Immature natural killer cell (primary cell): ENCODE measurements at regions not wholly inside any gene's neighbourhood (a gene's known extent, or its start where the extent isn't known, plus 50 kb on each side); places are given as distances from the start of the nearest gene placed in this dataset.
A peak's percentile ranks its signal among the peaks of the same experiment; 100 is the strongest.

Experiments used
- DNase-seq, 3 donors: peaks; one replicate each; pipeline ENCODE4 v3.0.0; 2022; ENCODE audit warnings: mixed read lengths in 1 of 3
- H3K27ac Mint-ChIP-seq, 6 donors: one replicate each; pipeline ENCODE4 v1.8.0; 2020; ENCODE audit warnings: mixed read lengths in 6 of 6, mild to moderate bottlenecking in 5 of 6, inconsistent platforms in 4 of 6, moderate library complexity in 3 of 6
- H3K27me3 Mint-ChIP-seq, 3 donors: one replicate each; pipeline ENCODE4 v1.8.0; 2020 to 2021; ENCODE audit warnings: low read depth in 3 of 3, mild to moderate bottlenecking in 3 of 3, mixed read lengths in 3 of 3, moderate library complexity in 3 of 3, inconsistent platforms in 1 of 3
- H3K36me3 Mint-ChIP-seq, 3 donors: one replicate each; pipeline ENCODE4 v1.8.0; 2020; ENCODE audit warnings: mixed read lengths in 3 of 3, inconsistent platforms in 2 of 3, mild to moderate bottlenecking in 2 of 3
- H3K4me1 Mint-ChIP-seq, 2 donors: one replicate each; pipeline ENCODE4 v1.8.0; 2020; ENCODE audit warnings: inconsistent platforms in 2 of 2, mild to moderate bottlenecking in 2 of 2, mixed read lengths in 2 of 2, moderate library complexity in 1 of 2
- H3K4me3 Mint-ChIP-seq, 5 donors: one replicate each; pipeline ENCODE4 v1.8.0; 2020; ENCODE audit warnings: mild to moderate bottlenecking in 5 of 5, mixed read lengths in 5 of 5, inconsistent platforms in 3 of 5, moderate library complexity in 3 of 5
- H3K9me3 Mint-ChIP-seq, 6 donors: one replicate each; pipeline ENCODE4 v1.8.0; 2020; ENCODE audit warnings: mild to moderate bottlenecking in 6 of 6, mixed read lengths in 6 of 6, inconsistent platforms in 4 of 6, moderate library complexity in 3 of 6

- Mint-ChIP-seq H3K4me3 (no peak overlapping the region), H3K36me3 (no peaks in the 10 kb centered on the region), H3K9me3 (no peaks in the 10 kb centered on the region), H3K27me3 (peaks cover 13 to 20% (median 13%) of the 10 kb centered on the region in 3 donors), H3K27ac (no peak overlapping the region), H3K4me1 (peaks cover 29 to 41% of the 10 kb centered on the region in 2 donors)
- DNase-seq = no peak
Observed at GRCh38 chr3:194277104-194277785, 73.9 kb downstream of the CPN2 start.

- DNase-seq = no peak
- no peak overlapping the region for H3K4me3 Mint-ChIP-seq
- H3K4me1 Mint-ChIP-seq = peaks cover 29 to 41% of the 10 kb centered on the region in 2 donors
- no peaks in the 10 kb centered on the region for H3K36me3 Mint-ChIP-seq
- H3K27ac Mint-ChIP-seq = peak overlapping the region in 1 of 6 donors; percentile 53
- peaks cover 13 to 20% (median 13%) of the 10 kb centered on the region in 3 donors for H3K27me3 Mint-ChIP-seq
- H3K9me3 Mint-ChIP-seq = no peaks in the 10 kb centered on the region
Observed at GRCh38 chr3:194277786-194278130, 73.4 kb downstream of the CPN2 start.

- Mint-ChIP-seq H3K9me3 (no peaks in the 10 kb centered on the region), H3K27ac (peak overlapping the region in 1 of 6 donors; percentile 53)
Observed at GRCh38 chr3:194278186-194278845, 72.8 kb downstream of the CPN2 start.

GRCh38 chr3:194279101-194279500 is 72.0 kb downstream of the CPN2 start:
- H3K9me3 Mint-ChIP-seq = no peaks in the 10 kb centered on the region
- peaks cover 9 to 18% (median 12%) of the 10 kb centered on the region in 3 donors for H3K27me3 Mint-ChIP-seq
- H3K36me3 Mint-ChIP-seq = no peaks in the 10 kb centered on the region
- peak overlapping the region; percentile 24 to 76 (median 34) for H3K4me3 Mint-ChIP-seq
- no peak for DNase-seq
- H3K27ac Mint-ChIP-seq = peak overlapping the region in 1 of 6 donors; percentile 40
- H3K4me1 Mint-ChIP-seq = peaks cover 29 to 41% of the 10 kb centered on the region in 2 donors

More at GRCh38 chr3:194278186-194278845, 72.8 kb downstream of the CPN2 start:
- H3K4me1 Mint-ChIP-seq = peaks cover 29 to 41% of the 10 kb centered on the region in 2 donors
- no peaks in the 10 kb centered on the region for H3K36me3 Mint-ChIP-seq
- H3K27me3 Mint-ChIP-seq = peaks cover 13 to 20% (median 13%) of the 10 kb centered on the region in 3 donors
- H3K4me3 Mint-ChIP-seq = no peak overlapping the region
- DNase-seq = no peak

GRCh38 chr3:194279701-194280360 is 71.3 kb downstream of the CPN2 start:
- peaks cover 9 to 16% (median 10%) of the 10 kb centered on the region in 3 donors for H3K27me3 Mint-ChIP-seq
- no peak for DNase-seq
- H3K9me3 Mint-ChIP-seq = no peaks in the 10 kb centered on the region
- peak overlapping the region in 4 of 6 donors; percentile 18 to 40 (median 22) for H3K27ac Mint-ChIP-seq
- peaks cover 27 to 38% of the 10 kb centered on the region in 2 donors for H3K4me1 Mint-ChIP-seq
- H3K36me3 Mint-ChIP-seq = no peaks in the 10 kb centered on the region
- H3K4me3 Mint-ChIP-seq = peak overlapping the region; percentile 16 to 76 (median 48)

- H3K27me3 Mint-ChIP-seq = peaks cover 3 to 7% (median 3%) of the 10 kb centered on the region in 3 donors
- H3K4me1 Mint-ChIP-seq = peaks cover 21 to 29% of the 10 kb centered on the region in 2 donors
- H3K4me3 Mint-ChIP-seq = peak overlapping the region in 1 of 5 donors; percentile 15
- H3K27ac Mint-ChIP-seq = peak overlapping the region in 1 of 6 donors; percentile 28
- no peaks in the 10 kb centered on the region for H3K36me3 Mint-ChIP-seq
- no peak for DNase-seq
- H3K9me3 Mint-ChIP-seq = no peaks in the 10 kb centered on the region
Observed at GRCh38 chr3:194280777-194281176, 70.4 kb downstream of the CPN2 start.

- no peaks in the 10 kb centered on the region for H3K36me3 Mint-ChIP-seq
- H3K27ac Mint-ChIP-seq = no peak overlapping the region
- DNase-seq = no peak
- no peaks in the 10 kb centered on the region for H3K9me3 Mint-ChIP-seq
- peaks cover 21 to 25% of the 10 kb centered on the region in 2 donors for H3K4me1 Mint-ChIP-seq
- peaks cover 0 to 3% (median 1%) of the 10 kb centered on the region in 3 donors for H3K27me3 Mint-ChIP-seq
- H3K4me3 Mint-ChIP-seq = no peak overlapping the region
Observed at GRCh38 chr3:194281306-194281705, 69.8 kb downstream of the CPN2 start.

- H3K4me1 Mint-ChIP-seq = peaks cover 21 to 25% of the 10 kb centered on the region in 2 donors
- no peaks in the 10 kb centered on the region for H3K36me3 Mint-ChIP-seq
- H3K27ac Mint-ChIP-seq = no peak overlapping the region
- no peaks in the 10 kb centered on the region for H3K9me3 Mint-ChIP-seq
- no peak for DNase-seq
- peaks cover 0 to 3% (median 0%) of the 10 kb centered on the region in 3 donors for H3K27me3 Mint-ChIP-seq
- no peak overlapping the region for H3K4me3 Mint-ChIP-seq
Observed at GRCh38 chr3:194281766-194282165, 69.4 kb downstream of the CPN2 start.

- no peak overlapping the region for H3K27ac Mint-ChIP-seq
- peaks cover 0 to 3% (median 0%) of the 10 kb centered on the region in 3 donors for H3K27me3 Mint-ChIP-seq
- peaks cover 21 to 25% of the 10 kb centered on the region in 2 donors for H3K4me1 Mint-ChIP-seq
- no peaks in the 10 kb centered on the region for H3K36me3 Mint-ChIP-seq
- H3K4me3 Mint-ChIP-seq = no peak overlapping the region
- DNase-seq = no peak
- H3K9me3 Mint-ChIP-seq = no peaks in the 10 kb centered on the region
Observed at GRCh38 chr3:194282436-194283122, 68.5 kb downstream of the CPN2 start.

GRCh38 chr3:194283221-194284006 is 67.7 kb downstream of the CPN2 start:
- Mint-ChIP-seq H3K9me3 (no peaks in the 10 kb centered on the region), H3K36me3 (no peaks in the 10 kb centered on the region), H3K27ac (no peak overlapping the region), H3K27me3 (peaks cover 0 to 3% (median 0%) of the 10 kb centered on the region in 3 donors), H3K4me1 (peaks cover 21 to 25% of the 10 kb centered on the region in 2 donors), H3K4me3 (no peak overlapping the region)
- no peak for DNase-seq

GRCh38 chr3:194284351-194284750 is 66.8 kb downstream of the CPN2 start:
- Mint-ChIP-seq H3K36me3 (no peaks in the 10 kb centered on the region), H3K9me3 (no peaks in the 10 kb centered on the region), H3K27ac (no peak overlapping the region), H3K4me1 (peaks cover 16 to 19% of the 10 kb centered on the region in 2 donors), H3K27me3 (peaks cover 0 to 3% (median 0%) of the 10 kb centered on the region in 3 donors), H3K4me3 (no peak overlapping the region)
- no peak for DNase-seq

GRCh38 chr3:194285024-194285849 is 65.9 kb downstream of the CPN2 start:
- H3K27me3 Mint-ChIP-seq = peaks cover 0 to 1% (median 0%) of the 10 kb centered on the region in 3 donors

More at GRCh38 chr3:194285024-194285849, 65.9 kb downstream of the CPN2 start:
- Mint-ChIP-seq H3K4me3 (no peak overlapping the region), H3K27ac (no peak overlapping the region), H3K36me3 (no peaks in the 10 kb centered on the region), H3K4me1 (peaks cover 7 to 10% of the 10 kb centered on the region in 2 donors), H3K9me3 (no peaks in the 10 kb centered on the region)
- DNase-seq = no peak
